Endothelial cell of umbilical vein (primary cell): ENCODE measurements at regions not wholly inside any gene's neighbourhood (a gene's known extent, or its start where the extent isn't known, plus 50 kb on each side); places are given as distances from the start of the nearest gene placed in this dataset.

Experiments
- CTCF ChIP-seq, 2 donors: IDR thresholded peaks; 1 replicate in 1 of 2; 2 replicates in 1 of 2; pipeline ENCODE4 v1.5.1; 2011; ENCODE audit warnings: low read length in 2 of 2, mild to moderate bottlenecking in 2 of 2, moderate library complexity in 2 of 2, control low read depth in 1 of 2, inconsistent platforms in 1 of 2, low read depth in 1 of 2; ENCODE audit not compliant: insufficient read depth in 1 of 2; ENCODE audit errors: extremely low read depth in 1 of 2
- EZH2 ChIP-seq: IDR thresholded peaks from 2 replicates; pipeline ENCODE4 v1.6.1; 2012; ENCODE audit warnings: borderline replicate concordance, low read depth, mild to moderate bottlenecking, moderate library complexity, low read length, inconsistent platforms; ENCODE audit not compliant: severe bottlenecking
- JUN ChIP-seq: IDR thresholded peaks from 2 replicates; pipeline ENCODE4 v1.6.1; 2011; ENCODE audit warnings: borderline replicate concordance, low read depth; ENCODE audit not compliant: insufficient read length, insufficient read depth
- MYC ChIP-seq: IDR thresholded peaks from one replicate; pipeline ENCODE4 v1.6.1; 2011; ENCODE audit warnings: mild to moderate bottlenecking, low read depth, low read length
- POLR2A ChIP-seq: IDR thresholded peaks from 2 replicates; pipeline ENCODE4 v1.6.1; 2012; ENCODE audit warnings: low read depth, mild to moderate bottlenecking, control low read depth, low read length
- POLR2AphosphoS5 ChIP-seq: IDR thresholded peaks from 2 replicates; pipeline ENCODE4 v1.6.1; 2012; ENCODE audit warnings: low read depth, mild to moderate bottlenecking, control low read depth, low read length, moderate library complexity; ENCODE audit not compliant: insufficient read depth
- TF ChIP-seq, protein P1 (sequence below): IDR thresholded peaks from 2 replicates; pipeline ENCODE4 v1.6.1; 2011; ENCODE audit not compliant: insufficient read depth, insufficient read length

DNA sequence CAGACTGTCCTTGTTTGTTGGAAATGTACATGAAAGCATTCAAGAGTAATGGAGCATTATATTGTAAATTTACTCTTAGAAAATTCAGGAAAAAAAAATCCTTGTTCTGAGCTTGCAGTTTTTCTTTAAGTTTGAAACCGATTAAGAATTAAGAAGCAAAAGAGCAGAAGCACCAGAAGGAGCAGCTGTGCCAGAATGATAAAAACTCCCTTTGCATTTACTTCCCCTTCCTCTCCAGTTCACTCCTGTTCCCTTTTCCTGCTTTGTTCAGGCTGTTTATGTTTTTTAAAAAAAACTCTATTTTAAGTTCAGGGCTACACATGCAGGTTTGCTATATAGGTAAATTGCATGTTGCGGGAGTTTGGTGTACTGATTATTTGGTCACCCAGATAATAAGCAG, 90.3 kb downstream of the ATOH1 start:
- TF ChIP-seq CTCF (IDR thresholded peaks at IDR 0.05; ENCODE audit: extremely low read depth in 1 of 2, insufficient read depth in 1 of 2, low read depth in 1 of 2, low read length in 2 of 2) (no peak), POLR2AphosphoS5 (no peak), POLR2A (no peak), MYC (no peak), EZH2 (no peak), JUN (no peak)
- TF ChIP-seq, protein P1, sequence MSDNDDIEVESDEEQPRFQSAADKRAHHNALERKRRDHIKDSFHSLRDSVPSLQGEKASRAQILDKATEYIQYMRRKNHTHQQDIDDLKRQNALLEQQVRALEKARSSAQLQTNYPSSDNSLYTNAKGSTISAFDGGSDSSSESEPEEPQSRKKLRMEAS: no peak
